Right renal pelvis (tissue), 4 donors: ENCODE measurements at regions not wholly inside any gene's neighbourhood (a gene's known extent, or its start where the extent isn't known, plus 50 kb on each side); places are given as distances from the start of the nearest gene placed in this dataset.
"Not testable (repeated sequence)": the region's sequence is repeated elsewhere in the genome, so short reads cannot be mapped to it uniquely, and the experiment has no call there.

ENCODE experiments used
- DNase-seq, 4 donors: peaks; one replicate each; pipeline ENCODE4 v3.0.0-alpha.2; 2013; ENCODE audit warnings: low read depth in 4 of 4, low spot score in 3 of 4, missing footprints in 1 of 4

GRCh38 chr6:128600397-128600951 is 80.1 kb upstream of the PTPRK start:
- peak in 1 of 4 donors; percentile 1 for DNase-seq

- DNase-seq = no peak
These were observed 78.6 kb upstream of the PTPRK start for GRCh38 chr6:128599036-128599435.

- DNase-seq = no peak
These were observed 78.2 kb upstream of the PTPRK start for GRCh38 chr6:128598571-128598970.

GRCh38 chr6:128597956-128598355 is 77.6 kb upstream of the PTPRK start:
- DNase-seq = no peak

- no peak for DNase-seq
These were observed 76.6 kb upstream of the PTPRK start for GRCh38 chr6:128597004-128597403.

GRCh38 chr6:128595544-128595943 is 75.1 kb upstream of the PTPRK start:
- no peak for DNase-seq

GRCh38 chr6:128586095-128586494 is 65.7 kb upstream of the PTPRK start:
- DNase-seq = no peak

GRCh38 chr6:128580224-128581110 is 60.1 kb upstream of the PTPRK start:
- no peak for DNase-seq

- not testable (repeated sequence) for DNase-seq
These were observed 54.9 kb upstream of the PTPRK start for GRCh38 chr6:128575254-128575653.

- DNase-seq = no peak
These were observed 54.0 kb upstream of the PTPRK start for GRCh38 chr6:128574402-128574801.

GRCh38 chr6:128573036-128573435 is 52.6 kb upstream of the PTPRK start:
- DNase-seq = no peak

- DNase-seq = no peak
These were observed 51.9 kb upstream of the PTPRK start for GRCh38 chr6:128572294-128572693.

GRCh38 chr6:128570680-128571063 is 50.3 kb upstream of the PTPRK start:
- no peak for DNase-seq

- peak in 1 of 4 donors; percentile 7 for DNase-seq
These were observed 49.6 kb upstream of the PTPRK start for GRCh38 chr6:128569732-128570679.
